IMR-90 (cell line): ENCODE measurements at regions not wholly inside any gene's neighbourhood (a gene's known extent, or its start where the extent isn't known, plus 50 kb on each side); places are given as distances from the start of the nearest gene placed in this dataset.

Experiments
- FOS ChIP-seq: fragments of 150-350 bp; IDR thresholded peaks from 2 replicates; pipeline ENCODE4 v1.6.1; 2016; ENCODE audit warnings: low read depth, low read length
- MAFK ChIP-seq: IDR thresholded peaks from 2 replicates; pipeline ENCODE4 v1.6.1; 2012; ENCODE audit warnings: low read depth, low read length, improper control_type of control experiment
- MXI1 ChIP-seq: IDR thresholded peaks from 2 replicates; pipeline ENCODE4 v1.6.1; 2012; ENCODE audit warnings: low read depth, mild to moderate bottlenecking, low read length, moderate library complexity, borderline replicate concordance
- NFE2L2 ChIP-seq: fragments of 150-350 bp; IDR thresholded peaks from 2 replicates; pipeline ENCODE4 v1.6.1; 2016; ENCODE audit warnings: low read depth, mild to moderate bottlenecking, low read length
- POLR2A ChIP-seq: IDR thresholded peaks from 2 replicates; pipeline ENCODE4 v1.6.1; 2012; ENCODE audit warnings: mild to moderate bottlenecking, low read depth, low read length
- RAD21 ChIP-seq: IDR thresholded peaks from 2 replicates; pipeline ENCODE4 v1.6.1; 2012; ENCODE audit warnings: low read length, improper control_type of control experiment
- RCOR1 ChIP-seq: IDR thresholded peaks from 2 replicates; pipeline ENCODE4 v1.6.1; 2012; ENCODE audit warnings: mild to moderate bottlenecking, low read length, improper control_type of control experiment; ENCODE audit not compliant: insufficient replicate concordance
- RFX5 ChIP-seq: IDR thresholded peaks from 2 replicates; pipeline ENCODE4 v1.8.0; 2012; ENCODE audit warnings: low read depth, mild to moderate bottlenecking, low read length, moderate library complexity
- SMC3 ChIP-seq: fragments of 150-350 bp; IDR thresholded peaks from 2 replicates; pipeline ENCODE4 v1.6.1; 2016; ENCODE audit warnings: low read depth, mild to moderate bottlenecking, antibody characterized with exemption, low read length, moderate library complexity
- TF ChIP-seq, protein P1 (sequence below): fragments of 150-350 bp; IDR thresholded peaks from 2 replicates; pipeline ENCODE4 v1.6.1; 2017; ENCODE audit warnings: mild to moderate bottlenecking, antibody characterized with exemption, low read length, low read depth
- TF ChIP-seq, protein P2 (sequence below): conservative IDR thresholded peaks from 2 replicates; pipeline ENCODE4 v1.5.1; 2012; ENCODE audit warnings: mild to moderate bottlenecking, low read depth, low read length, improper control_type of control experiment
- TF ChIP-seq, protein P3 (sequence below): fragments of 150-350 bp; IDR thresholded peaks from 2 replicates; pipeline ENCODE4 v1.6.1; 2016; ENCODE audit warnings: low read depth, mild to moderate bottlenecking, low read length, moderate library complexity, borderline replicate concordance

DNA sequence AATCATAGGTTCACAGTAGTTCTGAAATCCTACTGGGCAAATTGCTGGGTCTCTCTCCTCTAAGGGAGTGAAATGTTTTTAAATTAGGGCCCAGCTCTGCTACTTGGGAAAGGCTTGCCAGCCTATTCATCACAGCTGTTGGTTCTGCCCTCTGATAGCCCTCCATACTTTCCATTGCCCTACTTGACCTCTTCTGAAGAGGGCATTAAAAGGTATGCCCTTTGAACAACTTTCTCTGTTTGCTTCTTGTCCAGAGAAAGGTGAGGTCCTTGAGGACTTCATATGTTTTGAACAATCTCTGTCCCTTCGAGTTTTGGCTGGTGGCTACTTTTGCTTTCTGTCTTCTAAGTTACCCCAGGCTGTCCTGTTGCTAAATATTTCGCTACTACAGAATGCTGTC, 62.3 kb upstream of the JAK2 start:
- TF ChIP-seq, protein P1, sequence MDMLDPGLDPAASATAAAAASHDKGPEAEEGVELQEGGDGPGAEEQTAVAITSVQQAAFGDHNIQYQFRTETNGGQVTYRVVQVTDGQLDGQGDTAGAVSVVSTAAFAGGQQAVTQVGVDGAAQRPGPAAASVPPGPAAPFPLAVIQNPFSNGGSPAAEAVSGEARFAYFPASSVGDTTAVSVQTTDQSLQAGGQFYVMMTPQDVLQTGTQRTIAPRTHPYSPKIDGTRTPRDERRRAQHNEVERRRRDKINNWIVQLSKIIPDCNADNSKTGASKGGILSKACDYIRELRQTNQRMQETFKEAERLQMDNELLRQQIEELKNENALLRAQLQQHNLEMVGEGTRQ = no peak
- TF ChIP-seq, protein P2, sequence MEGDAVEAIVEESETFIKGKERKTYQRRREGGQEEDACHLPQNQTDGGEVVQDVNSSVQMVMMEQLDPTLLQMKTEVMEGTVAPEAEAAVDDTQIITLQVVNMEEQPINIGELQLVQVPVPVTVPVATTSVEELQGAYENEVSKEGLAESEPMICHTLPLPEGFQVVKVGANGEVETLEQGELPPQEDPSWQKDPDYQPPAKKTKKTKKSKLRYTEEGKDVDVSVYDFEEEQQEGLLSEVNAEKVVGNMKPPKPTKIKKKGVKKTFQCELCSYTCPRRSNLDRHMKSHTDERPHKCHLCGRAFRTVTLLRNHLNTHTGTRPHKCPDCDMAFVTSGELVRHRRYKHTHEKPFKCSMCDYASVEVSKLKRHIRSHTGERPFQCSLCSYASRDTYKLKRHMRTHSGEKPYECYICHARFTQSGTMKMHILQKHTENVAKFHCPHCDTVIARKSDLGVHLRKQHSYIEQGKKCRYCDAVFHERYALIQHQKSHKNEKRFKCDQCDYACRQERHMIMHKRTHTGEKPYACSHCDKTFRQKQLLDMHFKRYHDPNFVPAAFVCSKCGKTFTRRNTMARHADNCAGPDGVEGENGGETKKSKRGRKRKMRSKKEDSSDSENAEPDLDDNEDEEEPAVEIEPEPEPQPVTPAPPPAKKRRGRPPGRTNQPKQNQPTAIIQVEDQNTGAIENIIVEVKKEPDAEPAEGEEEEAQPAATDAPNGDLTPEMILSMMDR = no peak
- TF ChIP-seq SMC3 (no peak), POLR2A (no peak), MXI1 (no peak), RCOR1 (no peak), RFX5 (no peak), NFE2L2 (no peak), MAFK (no peak), RAD21 (no peak), FOS (no peak)
- TF ChIP-seq, protein P3, sequence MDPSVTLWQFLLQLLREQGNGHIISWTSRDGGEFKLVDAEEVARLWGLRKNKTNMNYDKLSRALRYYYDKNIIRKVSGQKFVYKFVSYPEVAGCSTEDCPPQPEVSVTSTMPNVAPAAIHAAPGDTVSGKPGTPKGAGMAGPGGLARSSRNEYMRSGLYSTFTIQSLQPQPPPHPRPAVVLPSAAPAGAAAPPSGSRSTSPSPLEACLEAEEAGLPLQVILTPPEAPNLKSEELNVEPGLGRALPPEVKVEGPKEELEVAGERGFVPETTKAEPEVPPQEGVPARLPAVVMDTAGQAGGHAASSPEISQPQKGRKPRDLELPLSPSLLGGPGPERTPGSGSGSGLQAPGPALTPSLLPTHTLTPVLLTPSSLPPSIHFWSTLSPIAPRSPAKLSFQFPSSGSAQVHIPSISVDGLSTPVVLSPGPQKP = no peak
